NCI-H774 (cell line): ENCODE measurements at regions not wholly inside any gene's neighbourhood (a gene's known extent, or its start where the extent isn't known, plus 50 kb on each side); places are given as distances from the start of the nearest gene placed in this dataset.
"Not testable (repeated sequence)": the region's sequence is repeated elsewhere in the genome, so short reads cannot be mapped to it uniquely, and the experiment has no call there.

ENCODE experiments used
- DNase-seq: peaks from one replicate; lab custom pipeline; 2025; lab: John Stamatoyannopoulos, UW

DNA sequence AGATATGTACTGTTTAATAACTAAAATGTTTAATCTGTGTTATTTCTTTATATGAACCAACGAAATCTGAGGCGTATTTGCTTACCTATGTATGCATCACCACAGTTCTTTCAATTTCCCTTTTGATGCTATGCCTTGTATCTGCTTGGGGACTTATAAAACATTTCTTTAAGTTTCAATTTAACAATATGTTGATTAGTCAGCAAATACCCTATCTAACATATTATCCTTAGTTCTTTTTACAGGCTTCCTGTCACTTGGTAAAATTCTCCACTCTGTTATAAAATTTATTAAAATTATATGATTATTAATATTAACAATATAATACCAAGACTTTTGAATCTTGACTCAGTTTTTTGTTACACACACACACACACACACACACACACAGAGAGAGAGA is 174.3 kb downstream of the CPS1 start:
- no peak for DNase-seq

GRCh38 chr2:210746826-210747225 is 190.4 kb downstream of the CPS1 start:
- not testable (repeated sequence) for DNase-seq

GRCh38 chr2:210752532-210752931 is 196.1 kb downstream of the CPS1 start:
- no peak for DNase-seq

DNA sequence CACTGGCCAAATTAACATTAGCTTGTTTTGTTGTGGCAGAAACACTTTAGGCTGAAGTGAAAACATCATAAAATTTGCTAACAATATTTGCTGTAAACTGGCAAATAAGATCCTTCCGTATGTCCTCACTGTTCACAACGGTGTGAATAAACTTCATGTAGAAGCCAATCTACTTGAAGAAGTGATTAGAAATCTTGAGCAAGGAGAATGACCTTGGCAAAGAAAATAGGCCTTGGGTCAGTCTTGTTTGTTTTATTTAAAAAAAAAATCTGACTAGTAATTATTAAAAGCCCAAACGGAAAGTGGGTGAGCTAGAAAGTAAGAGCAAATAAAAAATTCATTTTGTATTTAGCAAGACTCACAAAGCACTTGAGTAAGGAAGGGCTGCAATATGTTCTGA is 197.0 kb downstream of the CPS1 start:
- no peak for DNase-seq

DNA sequence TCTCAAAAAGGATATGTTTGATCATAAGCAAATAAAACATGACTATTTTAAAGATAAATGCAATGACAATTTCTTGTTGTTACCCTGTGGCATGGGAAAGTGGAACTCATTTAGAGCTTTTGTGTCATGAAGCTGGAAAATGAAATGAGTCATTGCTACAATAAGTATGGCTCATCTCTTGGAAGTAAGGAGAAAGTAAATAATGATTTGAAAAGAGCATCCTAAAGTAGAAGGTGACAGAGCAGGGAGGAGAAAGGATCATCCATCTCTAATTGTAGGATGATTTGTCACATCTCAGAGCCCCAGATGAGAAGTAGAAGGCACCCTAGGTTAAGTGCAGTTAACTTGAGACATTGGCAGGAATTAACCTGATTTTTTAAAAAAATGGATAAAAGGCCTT is 200.5 kb downstream of the CPS1 start:
- no peak for DNase-seq

GRCh38 chr2:210762604-210763588 is 206.5 kb downstream of the CPS1 start:
- DNase-seq: no peak

DNA sequence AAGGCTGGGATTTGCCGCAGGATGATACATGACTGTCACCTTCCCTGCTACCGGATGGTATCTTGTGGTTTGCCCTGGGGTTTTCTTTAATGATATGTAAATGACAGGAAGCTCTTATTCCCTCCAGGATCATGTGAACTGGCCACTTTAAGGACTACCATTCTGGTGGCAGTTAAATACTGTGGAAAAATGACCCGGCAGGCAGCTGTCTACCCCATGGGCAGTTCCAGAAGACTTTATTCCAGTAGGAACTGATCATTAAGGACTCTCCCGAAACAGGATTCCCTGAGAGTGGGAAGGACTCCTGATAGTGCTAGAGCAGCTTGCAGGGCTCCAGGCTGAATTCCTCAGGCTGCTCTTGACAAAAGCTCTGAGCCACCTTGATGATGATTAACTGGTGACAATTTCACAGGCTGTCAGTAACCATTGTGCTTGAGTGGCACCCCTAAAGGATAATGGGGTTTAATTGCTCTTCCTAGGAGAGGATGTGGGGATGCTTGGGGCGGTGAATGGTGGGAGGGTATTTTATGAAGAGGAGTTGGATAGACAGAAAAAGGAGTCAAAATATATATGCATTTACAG is 212.0 kb downstream of the CPS1 start:
- DNase-seq: no peak

DNA sequence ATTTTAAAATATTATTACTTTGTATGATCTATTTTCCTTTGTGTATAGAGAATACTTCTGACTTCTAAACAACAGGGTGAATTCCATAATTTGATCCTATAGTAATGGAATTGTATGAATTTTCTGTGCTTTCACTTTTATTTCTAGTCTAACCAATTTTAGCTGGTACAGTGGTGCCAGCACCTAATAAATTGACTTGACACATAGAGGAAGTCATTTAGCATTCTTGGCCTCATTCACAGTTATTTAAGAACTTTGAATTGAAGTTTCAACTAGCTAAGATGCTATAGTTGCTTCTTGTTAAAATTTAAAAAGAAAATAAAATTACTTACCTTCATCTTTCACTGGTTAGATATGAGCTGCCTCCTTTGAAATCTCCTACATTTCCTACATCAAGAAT is 220.4 kb downstream of the CPS1 start:
- no peak for DNase-seq

DNA sequence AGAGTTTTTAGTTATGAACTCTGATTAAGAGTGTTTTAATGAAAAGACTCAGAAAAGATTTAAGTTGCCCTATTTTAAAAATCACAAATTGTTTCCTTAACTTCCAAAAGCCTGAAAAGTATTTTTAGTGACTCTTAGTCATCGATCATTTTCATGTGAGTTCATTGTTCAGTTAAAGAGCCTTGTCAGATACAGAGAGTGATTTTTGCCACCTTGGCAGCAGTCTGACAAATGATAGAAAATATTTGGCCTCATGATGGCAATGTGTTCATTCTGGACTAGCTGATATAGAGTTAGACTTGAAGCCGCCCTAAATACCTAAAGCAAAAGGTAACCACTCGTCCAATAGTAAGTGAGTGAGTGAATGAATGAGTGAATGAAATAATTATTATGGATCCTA is 225.8 kb downstream of the CPS1 start:
- no peak for DNase-seq

DNA sequence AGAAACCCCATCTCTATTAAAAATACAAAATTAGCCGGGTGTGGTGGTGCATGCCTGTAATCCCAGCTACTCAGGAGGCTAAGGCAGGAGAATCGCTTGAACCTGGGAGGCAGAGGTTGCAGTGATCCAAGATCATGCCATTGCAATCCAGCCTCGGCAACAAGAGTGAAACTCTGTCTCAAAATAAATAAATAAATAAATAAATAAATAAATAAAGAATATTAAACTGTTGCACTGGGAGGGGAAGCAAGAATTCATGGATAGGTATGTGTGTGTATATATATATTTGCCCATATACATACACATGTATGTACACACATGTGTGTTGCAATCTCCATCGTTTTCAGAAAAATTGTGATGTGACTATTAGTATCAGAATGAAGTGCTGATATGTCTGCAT is 231.4 kb downstream of the CPS1 start:
- not testable (repeated sequence) for DNase-seq

DNA sequence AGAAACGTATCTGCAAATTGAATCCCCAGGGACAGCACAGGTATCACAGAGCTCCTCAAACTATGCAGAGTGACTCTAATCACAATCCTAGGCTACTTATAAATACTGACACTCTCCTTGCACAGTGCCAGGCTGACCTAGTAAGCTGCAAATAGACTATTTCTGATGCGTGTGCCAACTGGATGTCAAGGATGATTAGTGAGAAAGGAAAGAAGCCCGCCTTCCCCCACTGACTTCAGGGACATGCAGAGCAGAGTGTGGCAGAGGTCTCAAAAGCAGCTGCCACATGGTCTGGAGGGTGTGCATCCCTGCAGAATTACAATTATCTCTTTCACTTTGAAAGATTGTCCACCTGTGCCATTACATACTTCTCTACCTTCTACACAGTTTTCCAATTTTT is 235.6 kb downstream of the CPS1 start:
- no peak for DNase-seq

DNA sequence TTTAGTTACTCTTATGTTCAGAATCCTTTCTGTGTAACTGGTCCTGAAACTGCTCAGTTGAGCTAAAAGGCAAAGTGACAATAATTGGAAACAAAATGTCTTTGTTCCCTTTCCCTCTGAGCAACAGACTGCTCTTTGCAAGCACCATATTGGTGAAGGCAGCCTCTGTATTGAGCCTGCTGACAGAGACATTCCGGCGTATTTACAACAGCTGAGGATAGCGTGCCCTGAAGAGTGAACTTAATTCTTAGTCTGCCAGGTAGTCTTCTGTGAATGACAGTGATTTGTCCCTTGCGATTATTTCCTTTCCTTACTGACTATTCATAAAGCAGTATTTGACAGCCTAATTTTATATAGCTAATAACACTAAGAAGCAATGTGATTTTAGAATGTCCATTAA is 239.1 kb downstream of the CPS1 start:
- no peak for DNase-seq

GRCh38 chr2:210798180-210798579 is 241.8 kb downstream of the CPS1 start:
- DNase-seq: no peak

DNA sequence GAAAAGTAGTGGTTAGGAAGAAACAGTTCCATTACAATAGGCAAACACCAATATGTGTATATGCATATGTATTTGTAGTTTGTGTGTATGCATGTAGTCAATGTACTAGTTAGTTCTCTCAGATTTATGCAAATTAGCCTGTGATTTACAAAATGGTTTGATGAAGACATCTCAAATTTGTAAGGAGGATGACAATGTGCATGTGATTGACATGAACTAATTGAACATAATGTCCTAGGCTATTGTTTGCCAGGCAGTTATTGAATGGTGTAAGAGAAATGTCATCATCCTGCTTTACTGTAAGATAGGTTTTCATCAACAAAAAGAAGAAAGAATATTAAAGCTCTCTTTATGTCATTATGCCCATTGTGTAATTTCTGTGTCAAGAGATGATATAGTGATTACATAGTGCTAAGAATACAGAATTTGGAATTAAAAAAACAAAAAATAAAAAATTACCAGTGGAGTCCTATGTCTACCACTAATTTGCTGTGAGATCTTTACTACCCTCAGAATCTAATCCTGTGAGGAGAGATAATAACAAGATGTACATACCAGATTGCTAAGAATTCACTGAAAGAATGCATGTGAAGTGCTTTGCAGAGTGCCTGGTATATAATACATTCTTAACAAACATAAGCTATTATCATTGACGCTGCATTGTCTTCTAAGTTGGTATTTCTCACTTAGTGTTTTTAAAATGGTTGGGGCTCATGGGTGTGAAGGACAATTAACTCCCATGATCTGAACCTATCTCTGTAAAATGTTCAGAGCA is 258.0 kb downstream of the CPS1 start:
- DNase-seq: no peak

GRCh38 chr2:210816769-210817168 is 260.4 kb downstream of the CPS1 start:
- no peak for DNase-seq

- no peak for DNase-seq
Measured at GRCh38 chr2:210818473-210818872, 262.1 kb downstream of the CPS1 start.

DNA sequence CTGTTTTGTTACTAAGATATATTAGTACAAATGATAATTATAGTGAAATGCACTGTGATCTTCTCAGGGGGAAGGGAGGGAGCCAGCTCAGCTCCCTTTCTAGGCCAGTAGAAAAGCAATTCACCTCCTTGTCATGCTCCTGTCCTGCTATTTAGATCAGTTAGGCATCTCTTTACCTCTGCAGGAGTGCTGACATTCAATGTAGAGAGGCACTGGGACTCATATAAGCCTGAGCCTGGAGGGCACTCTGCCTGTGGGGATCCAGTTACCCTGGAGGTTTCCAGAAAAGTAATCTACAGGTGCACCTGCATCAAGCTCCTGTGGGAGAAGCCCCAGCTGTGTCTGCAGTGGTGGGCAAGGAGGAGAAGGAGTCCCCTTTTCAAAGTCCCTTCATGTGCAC is 277.0 kb downstream of the CPS1 start:
- DNase-seq: no peak

DNA sequence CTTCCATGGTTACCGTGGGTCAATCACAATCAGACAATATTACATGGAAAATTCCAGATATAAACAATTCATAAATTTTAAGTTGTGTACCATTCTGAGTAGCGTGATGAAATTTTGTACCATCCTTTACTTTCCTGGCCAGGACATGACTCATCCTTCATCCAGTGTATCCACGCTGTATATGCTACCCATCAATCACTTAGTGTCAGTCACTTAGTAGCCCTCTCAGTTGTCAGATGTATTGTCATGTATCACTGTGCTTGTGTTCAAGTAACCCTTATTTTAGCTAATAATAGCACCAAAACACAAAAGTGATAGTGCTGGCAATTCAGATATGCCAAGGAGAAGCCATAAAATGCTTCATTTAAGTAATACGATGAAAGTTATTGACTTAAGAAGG is 282.6 kb downstream of the CPS1 start:
- no peak for DNase-seq

GRCh38 chr2:210839450-210839849 is 283.1 kb downstream of the CPS1 start:
- DNase-seq: no peak

- DNase-seq: no peak
Measured at GRCh38 chr2:210842896-210843295, 286.5 kb downstream of the CPS1 start.

DNA sequence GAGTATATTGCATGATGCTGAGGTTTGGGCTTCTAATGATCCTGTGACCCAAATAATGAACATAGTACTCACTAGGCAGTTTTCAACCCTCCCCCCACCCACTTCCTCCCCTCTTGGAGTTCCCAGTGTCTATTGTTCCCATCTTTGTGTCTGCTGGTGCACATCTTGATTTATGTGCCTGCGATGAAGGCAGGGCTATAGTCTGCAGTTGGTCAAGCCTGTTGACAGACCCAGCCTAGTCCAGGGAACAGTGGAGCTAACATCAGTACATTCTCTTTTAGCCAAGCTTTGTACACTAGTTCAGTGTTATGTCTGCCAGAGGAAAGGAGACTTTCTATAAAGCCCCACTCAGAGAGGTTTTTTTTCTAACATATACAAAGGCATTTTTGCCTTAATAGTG is 287.6 kb downstream of the CPS1 start:
- no peak for DNase-seq

DNA sequence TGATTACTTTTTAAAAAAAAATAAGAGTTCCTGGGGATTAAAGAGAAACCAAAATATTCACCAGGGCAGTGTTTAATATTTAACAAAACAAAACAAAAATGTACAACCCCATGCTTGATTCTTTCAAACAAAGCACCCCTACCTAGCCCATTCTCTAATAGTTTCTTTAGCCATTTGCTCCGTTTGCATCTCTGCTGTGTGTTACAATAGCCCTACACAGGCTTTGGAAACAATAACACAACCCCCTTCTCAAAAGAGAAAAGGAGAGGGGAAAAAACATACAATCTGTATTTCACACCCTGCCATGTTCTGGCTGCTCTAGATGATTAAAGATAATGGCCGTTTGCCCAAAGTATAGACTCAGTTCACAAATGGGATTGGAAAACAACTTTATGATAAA is 302.9 kb downstream of the CPS1 start:
- no peak for DNase-seq

DNA sequence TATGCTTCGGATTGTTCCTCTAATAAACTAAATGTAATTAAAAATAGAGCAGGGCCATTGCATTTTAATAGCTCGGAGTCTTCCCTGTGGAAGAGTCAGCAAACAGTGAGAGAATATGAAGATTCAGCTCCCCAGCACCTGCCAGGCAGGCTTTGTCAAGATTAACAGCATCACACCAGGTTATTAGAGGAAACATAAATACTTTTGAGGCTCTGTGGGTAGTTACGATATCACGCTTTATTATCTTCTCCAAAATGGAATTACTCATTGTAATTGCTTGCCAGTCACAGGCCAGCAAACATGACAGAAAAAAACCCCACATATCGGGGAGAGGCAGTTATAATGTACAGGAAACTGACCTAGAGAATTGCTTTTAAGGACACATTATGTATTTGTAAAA is 303.9 kb downstream of the CPS1 start:
- DNase-seq: peak; percentile 29
